HEK293T (cell line): ENCODE measurements at regions not wholly inside any gene's neighbourhood (a gene's known extent, or its start where the extent isn't known, plus 50 kb on each side); places are given as distances from the start of the nearest gene placed in this dataset.

ENCODE experiments used
- ARNT ChIP-seq: fragments of 450-650 bp; IDR thresholded peaks from 2 replicates; pipeline ENCODE4 v1.6.1; 2017; ENCODE audit warnings: mild to moderate bottlenecking
- BHLHE40 ChIP-seq: fragments of 450-650 bp; IDR thresholded peaks from 2 replicates; pipeline ENCODE4 v1.6.1; 2016; ENCODE audit warnings: mild to moderate bottlenecking, moderate library complexity, borderline replicate concordance
- ELF4 ChIP-seq: fragments of 450-650 bp; IDR thresholded peaks from 2 replicates; pipeline ENCODE4 v1.6.1; 2017; ENCODE audit warnings: antibody characterized with exemption
- FOXA1 ChIP-seq: fragments of 450-650 bp; IDR thresholded peaks from 2 replicates; pipeline ENCODE4 v1.6.1; 2016; ENCODE audit warnings: mild to moderate bottlenecking
- FOXK2 ChIP-seq: fragments of 450-650 bp; IDR thresholded peaks from 2 replicates; pipeline ENCODE4 v1.6.1; 2016; ENCODE audit warnings: mild to moderate bottlenecking
- FOXM1 ChIP-seq: fragments of 450-650 bp; IDR thresholded peaks from 2 replicates; pipeline ENCODE4 v1.6.1; 2017; ENCODE audit warnings: mild to moderate bottlenecking, borderline replicate concordance
- HDGF ChIP-seq: fragments of 450-650 bp; IDR thresholded peaks from 2 replicates; pipeline ENCODE4 v1.6.1; 2017; ENCODE audit warnings: antibody characterized with exemption, borderline replicate concordance
- L3MBTL2 ChIP-seq: fragments of 450-650 bp; conservative IDR thresholded peaks from 2 replicates; pipeline ENCODE4 v1.6.1; 2016; ENCODE audit warnings: mild to moderate bottlenecking
- NFRKB ChIP-seq: fragments of 450-650 bp; IDR thresholded peaks from 2 replicates; pipeline ENCODE4 v1.6.1; 2016; ENCODE audit warnings: mild to moderate bottlenecking, moderate library complexity
- SUZ12 ChIP-seq: fragments of 450-650 bp; IDR thresholded peaks from 2 replicates; pipeline ENCODE4 v1.6.1; 2016; ENCODE audit warnings: mild to moderate bottlenecking
- TARDBP ChIP-seq: fragments of 450-650 bp; IDR thresholded peaks from 2 replicates; pipeline ENCODE4 v1.6.1; 2016
- ZNF384 ChIP-seq: fragments of 450-650 bp; IDR thresholded peaks from 2 replicates; pipeline ENCODE4 v1.6.1; 2016

DNA sequence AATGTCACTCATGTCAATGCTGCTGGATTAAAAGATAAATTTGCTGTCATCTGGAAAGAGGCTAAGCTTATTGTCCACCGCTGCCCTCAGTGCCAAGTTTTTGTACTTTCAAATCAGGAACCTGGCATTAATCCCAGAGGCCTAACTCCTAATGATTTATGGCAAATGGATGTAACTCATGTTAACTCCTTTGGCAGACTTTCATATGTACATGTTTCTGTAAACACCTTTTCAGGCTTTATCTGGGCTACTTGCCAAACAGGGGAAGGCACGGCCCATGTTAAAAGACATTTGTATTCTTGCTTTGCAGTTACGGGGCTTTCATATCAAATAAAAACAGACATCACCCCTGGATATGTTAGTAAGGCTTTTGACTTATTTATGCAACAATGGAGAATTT lies 608.0 kb upstream of the ACO1 start:
- TF ChIP-seq BHLHE40 (no peak), NFRKB (no peak), ZNF384 (no peak), HDGF (no peak), TARDBP (no peak), FOXK2 (no peak), FOXA1 (no peak), L3MBTL2 (no peak), ELF4 (no peak), SUZ12 (no peak), FOXM1 (no peak), ARNT (no peak)
